ENCODE measurements at regions not wholly inside any gene's neighbourhood (a gene's known extent, or its start where the extent isn't known, plus 50 kb on each side); places are given as distances from the start of the nearest gene placed in this dataset.

- no peak overlapping the region for H3K27ac Mint-ChIP-seq (ENCODE audit: unreplicated experiment)
- DNase-seq, result no peak
- TF ChIP-seq, protein P1, sequence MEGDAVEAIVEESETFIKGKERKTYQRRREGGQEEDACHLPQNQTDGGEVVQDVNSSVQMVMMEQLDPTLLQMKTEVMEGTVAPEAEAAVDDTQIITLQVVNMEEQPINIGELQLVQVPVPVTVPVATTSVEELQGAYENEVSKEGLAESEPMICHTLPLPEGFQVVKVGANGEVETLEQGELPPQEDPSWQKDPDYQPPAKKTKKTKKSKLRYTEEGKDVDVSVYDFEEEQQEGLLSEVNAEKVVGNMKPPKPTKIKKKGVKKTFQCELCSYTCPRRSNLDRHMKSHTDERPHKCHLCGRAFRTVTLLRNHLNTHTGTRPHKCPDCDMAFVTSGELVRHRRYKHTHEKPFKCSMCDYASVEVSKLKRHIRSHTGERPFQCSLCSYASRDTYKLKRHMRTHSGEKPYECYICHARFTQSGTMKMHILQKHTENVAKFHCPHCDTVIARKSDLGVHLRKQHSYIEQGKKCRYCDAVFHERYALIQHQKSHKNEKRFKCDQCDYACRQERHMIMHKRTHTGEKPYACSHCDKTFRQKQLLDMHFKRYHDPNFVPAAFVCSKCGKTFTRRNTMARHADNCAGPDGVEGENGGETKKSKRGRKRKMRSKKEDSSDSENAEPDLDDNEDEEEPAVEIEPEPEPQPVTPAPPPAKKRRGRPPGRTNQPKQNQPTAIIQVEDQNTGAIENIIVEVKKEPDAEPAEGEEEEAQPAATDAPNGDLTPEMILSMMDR (IDR thresholded peaks at IDR 0.05; ENCODE audit: unreplicated experiment), result no peak
- no peaks in the 10 kb centered on the region for H3K36me3 Mint-ChIP-seq (ENCODE audit: insufficient read depth, unreplicated experiment)
- peaks cover 1% of the 10 kb centered on the region for H3K9me3 Mint-ChIP-seq (ENCODE audit: low read depth, unreplicated experiment)
- no peaks in the 10 kb centered on the region for H3K27me3 Mint-ChIP-seq (ENCODE audit: unreplicated experiment)
- CTCF ChIA-PET, result no interaction called here
- BruUV-seq (replicated peaks), result no TSS peak
- intact Hi-C loops (cut with micrococcal nuclease; ENCODE audit: unreplicated experiment), result no loop called here
- no peaks in the 10 kb centered on the region for H3K4me1 Mint-ChIP-seq (ENCODE audit: low read depth, unreplicated experiment)
- H3K4me3 Mint-ChIP-seq (ENCODE audit: low read depth, unreplicated experiment), result no peak overlapping the region
Observed at GRCh38 chr4:32136081-32136787, 1416.1 kb downstream of the PCDH7 start.

GRCh38 chr4:32140636-32141035 lies 1420.5 kb downstream of the PCDH7 start:
- intact Hi-C loops (cut with micrococcal nuclease; ENCODE audit: unreplicated experiment), result no loop called here
- no peaks in the 10 kb centered on the region for H3K36me3 Mint-ChIP-seq (ENCODE audit: insufficient read depth, unreplicated experiment)
- no peak for DNase-seq
- no peak overlapping the region for H3K4me3 Mint-ChIP-seq (ENCODE audit: low read depth, unreplicated experiment)
- BruUV-seq (replicated peaks), result no TSS peak
- H3K27ac Mint-ChIP-seq (ENCODE audit: unreplicated experiment), result no peak overlapping the region
- H3K9me3 Mint-ChIP-seq (ENCODE audit: low read depth, unreplicated experiment), result no peaks in the 10 kb centered on the region
- CTCF ChIA-PET, result no interaction called here
- TF ChIP-seq, protein P1 (IDR thresholded peaks at IDR 0.05; ENCODE audit: unreplicated experiment), result no peak
- H3K4me1 Mint-ChIP-seq (ENCODE audit: low read depth, unreplicated experiment), result no peaks in the 10 kb centered on the region
- no peaks in the 10 kb centered on the region for H3K27me3 Mint-ChIP-seq (ENCODE audit: unreplicated experiment)

GRCh38 chr4:32142075-32142474 lies 1421.9 kb downstream of the PCDH7 start:
- BruUV-seq (replicated peaks), result no TSS peak
- Mint-ChIP-seq H3K27me3 (ENCODE audit: unreplicated experiment) (no peaks in the 10 kb centered on the region), H3K9me3 (ENCODE audit: low read depth, unreplicated experiment) (no peaks in the 10 kb centered on the region), H3K36me3 (ENCODE audit: insufficient read depth, unreplicated experiment) (no peaks in the 10 kb centered on the region), H3K27ac (ENCODE audit: unreplicated experiment) (no peak overlapping the region), H3K4me1 (ENCODE audit: low read depth, unreplicated experiment) (no peaks in the 10 kb centered on the region), H3K4me3 (ENCODE audit: low read depth, unreplicated experiment) (no peak overlapping the region)
- intact Hi-C loops (cut with micrococcal nuclease; ENCODE audit: unreplicated experiment), result no loop called here
- DNase-seq, result no peak
- TF ChIP-seq, protein P1 (IDR thresholded peaks at IDR 0.05; ENCODE audit: unreplicated experiment), result no peak
- CTCF ChIA-PET, result no interaction called here

DNA sequence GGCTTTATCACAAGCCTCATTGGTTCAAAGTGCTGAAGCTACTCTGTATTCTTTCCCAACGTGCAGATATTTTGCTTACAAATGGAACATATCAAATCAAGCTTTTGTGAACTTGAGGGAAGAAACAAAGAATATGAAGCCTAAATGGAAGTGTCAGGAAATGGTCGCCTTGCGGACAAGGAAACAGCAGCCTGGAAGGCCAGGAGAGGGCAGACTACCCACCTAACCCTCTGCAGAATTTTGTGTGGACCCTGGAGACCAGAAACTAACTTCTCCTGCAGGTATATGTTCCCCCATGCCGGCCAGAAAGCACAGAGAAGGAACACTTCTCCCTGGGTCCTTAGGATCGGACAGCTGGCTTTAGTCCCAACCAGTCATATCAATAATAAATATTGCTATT lies 1425.8 kb downstream of the PCDH7 start:
- no peaks in the 10 kb centered on the region for H3K9me3 Mint-ChIP-seq (ENCODE audit: low read depth, unreplicated experiment)
- intact Hi-C loops (cut with micrococcal nuclease; ENCODE audit: unreplicated experiment), result no loop called here
- CTCF ChIA-PET, result no interaction called here
- H3K4me1 Mint-ChIP-seq (ENCODE audit: low read depth, unreplicated experiment), result no peaks in the 10 kb centered on the region
- no peaks in the 10 kb centered on the region for H3K36me3 Mint-ChIP-seq (ENCODE audit: insufficient read depth, unreplicated experiment)
- H3K27ac Mint-ChIP-seq (ENCODE audit: unreplicated experiment), result no peak overlapping the region
- BruUV-seq (replicated peaks), result no TSS peak
- no peak for DNase-seq
- no peak overlapping the region for H3K4me3 Mint-ChIP-seq (ENCODE audit: low read depth, unreplicated experiment)
- TF ChIP-seq, protein P1 (IDR thresholded peaks at IDR 0.05; ENCODE audit: unreplicated experiment), result no peak
- no peaks in the 10 kb centered on the region for H3K27me3 Mint-ChIP-seq (ENCODE audit: unreplicated experiment)

Data from Calu3 (cell line).